ENCODE measurements at regions not wholly inside any gene's neighbourhood (a gene's known extent, or its start where the extent isn't known, plus 50 kb on each side); places are given as distances from the start of the nearest gene placed in this dataset.

GRCh38 chr16:54489225-54490111 is 202.9 kb upstream of the IRX3 start:
- Histone ChIP-seq H3K4me3 (no peak overlapping the region), H3K36me3 (no peaks in the 10 kb centered on the region), H3K27me3 (no peaks in the 10 kb centered on the region), H3K27ac (no peak overlapping the region), H3K9me3 (no peaks in the 10 kb centered on the region), H3K4me1 (peaks cover 3% of the 10 kb centered on the region)
- TF ChIP-seq POLR2AphosphoS5 (IDR thresholded peaks at IDR 0.05) (no peak), EP300 (IDR thresholded peaks at IDR 0.05) (no peak), POLR2A (IDR thresholded peaks at IDR 0.05) (no peak)
- TF ChIP-seq, protein P1, sequence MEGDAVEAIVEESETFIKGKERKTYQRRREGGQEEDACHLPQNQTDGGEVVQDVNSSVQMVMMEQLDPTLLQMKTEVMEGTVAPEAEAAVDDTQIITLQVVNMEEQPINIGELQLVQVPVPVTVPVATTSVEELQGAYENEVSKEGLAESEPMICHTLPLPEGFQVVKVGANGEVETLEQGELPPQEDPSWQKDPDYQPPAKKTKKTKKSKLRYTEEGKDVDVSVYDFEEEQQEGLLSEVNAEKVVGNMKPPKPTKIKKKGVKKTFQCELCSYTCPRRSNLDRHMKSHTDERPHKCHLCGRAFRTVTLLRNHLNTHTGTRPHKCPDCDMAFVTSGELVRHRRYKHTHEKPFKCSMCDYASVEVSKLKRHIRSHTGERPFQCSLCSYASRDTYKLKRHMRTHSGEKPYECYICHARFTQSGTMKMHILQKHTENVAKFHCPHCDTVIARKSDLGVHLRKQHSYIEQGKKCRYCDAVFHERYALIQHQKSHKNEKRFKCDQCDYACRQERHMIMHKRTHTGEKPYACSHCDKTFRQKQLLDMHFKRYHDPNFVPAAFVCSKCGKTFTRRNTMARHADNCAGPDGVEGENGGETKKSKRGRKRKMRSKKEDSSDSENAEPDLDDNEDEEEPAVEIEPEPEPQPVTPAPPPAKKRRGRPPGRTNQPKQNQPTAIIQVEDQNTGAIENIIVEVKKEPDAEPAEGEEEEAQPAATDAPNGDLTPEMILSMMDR (IDR thresholded peaks at IDR 0.05), result no peak
- WGBS, result 78% methylated on average over 11 of the region's 11 CpGs
- DNase-seq (ENCODE audit: low spot score in 2 of 2), result no peak

GRCh38 chr16:54488729-54489128 is 202.1 kb upstream of the IRX3 start:
- no peak for DNase-seq (ENCODE audit: low spot score in 2 of 2)
- no peaks in the 10 kb centered on the region for H3K27me3 ChIP-seq
- H3K9me3 ChIP-seq, result no peaks in the 10 kb centered on the region
- H3K27ac ChIP-seq, result no peak overlapping the region
- H3K4me3 ChIP-seq, result no peak overlapping the region
- peaks cover 3% of the 10 kb centered on the region for H3K4me1 ChIP-seq
- no peaks in the 10 kb centered on the region for H3K36me3 ChIP-seq
- TF ChIP-seq EP300 (IDR thresholded peaks at IDR 0.05) (no peak), POLR2A (IDR thresholded peaks at IDR 0.05) (no peak), POLR2AphosphoS5 (IDR thresholded peaks at IDR 0.05) (no peak)
- TF ChIP-seq, protein P1 (IDR thresholded peaks at IDR 0.05), result no peak
- 64% methylated on average over 3 of the region's 3 CpGs for WGBS

GRCh38 chr16:54487933-54488332 is 201.3 kb upstream of the IRX3 start:
- H3K4me3 ChIP-seq, result no peak overlapping the region
- peaks cover 3% of the 10 kb centered on the region for H3K4me1 ChIP-seq
- TF ChIP-seq EP300 (IDR thresholded peaks at IDR 0.05) (no peak), POLR2A (IDR thresholded peaks at IDR 0.05) (no peak), POLR2AphosphoS5 (IDR thresholded peaks at IDR 0.05) (no peak)
- TF ChIP-seq, protein P1 (IDR thresholded peaks at IDR 0.05), result no peak
- H3K36me3 ChIP-seq, result no peaks in the 10 kb centered on the region
- no peak overlapping the region for H3K27ac ChIP-seq
- H3K9me3 ChIP-seq, result no peaks in the 10 kb centered on the region
- 59% methylated on average over 3 of the region's 3 CpGs for WGBS
- DNase-seq (ENCODE audit: low spot score in 2 of 2), result no peak
- no peaks in the 10 kb centered on the region for H3K27me3 ChIP-seq

GRCh38 chr16:54484700-54485099 is 198.1 kb upstream of the IRX3 start:
- no peaks in the 10 kb centered on the region for H3K9me3 ChIP-seq
- H3K4me1 ChIP-seq, result peaks cover 3% of the 10 kb centered on the region
- no peaks in the 10 kb centered on the region for H3K36me3 ChIP-seq
- DNase-seq (ENCODE audit: low spot score in 2 of 2), result no peak
- TF ChIP-seq, protein P1 (IDR thresholded peaks at IDR 0.05), result no peak
- TF ChIP-seq POLR2A (IDR thresholded peaks at IDR 0.05), result no peak
- H3K27me3 ChIP-seq, result no peaks in the 10 kb centered on the region
- no peak overlapping the region for H3K4me3 ChIP-seq
- WGBS, result 79% methylated on average over 9 of the region's 9 CpGs
- no peak overlapping the region for H3K27ac ChIP-seq

DNA sequence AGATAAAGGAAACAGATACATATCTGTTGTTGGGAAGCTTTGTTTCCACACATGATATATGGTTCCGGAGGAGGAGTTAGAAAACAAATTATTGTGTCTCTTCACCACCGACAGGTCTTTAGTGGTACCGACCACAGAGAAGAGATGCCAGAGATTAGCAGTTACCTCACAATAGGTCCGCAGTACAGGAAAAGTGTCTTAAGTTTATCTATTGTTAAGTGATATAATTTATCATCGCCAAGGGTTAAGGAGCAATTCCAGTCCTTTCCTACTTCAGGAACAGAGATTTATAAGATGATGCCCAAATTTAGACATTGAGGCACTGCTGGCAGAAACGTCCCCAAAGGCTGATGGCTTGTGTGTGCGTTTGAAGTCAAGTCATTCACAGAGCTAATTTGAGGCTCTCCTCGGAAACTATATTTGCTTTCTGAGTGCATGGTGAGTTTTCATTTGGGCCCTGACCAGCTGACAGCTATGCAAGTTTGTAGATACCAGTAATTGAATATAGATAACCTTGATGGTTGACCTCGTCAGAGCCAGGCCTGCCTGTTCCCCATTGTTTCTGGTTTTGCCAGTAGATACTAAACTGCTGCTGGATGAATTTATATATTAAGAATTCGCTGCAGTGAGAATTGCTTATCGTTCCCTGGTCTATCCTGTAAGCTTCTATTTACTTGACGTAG is 196.4 kb upstream of the IRX3 start:
- TF ChIP-seq POLR2A (IDR thresholded peaks at IDR 0.05), result no peak
- no peak for TF ChIP-seq EP300 (IDR thresholded peaks at IDR 0.05)
- TF ChIP-seq, protein P1 (IDR thresholded peaks at IDR 0.05), result no peak
- no peak for TF ChIP-seq POLR2AphosphoS5 (IDR thresholded peaks at IDR 0.05)
- no peak for DNase-seq (ENCODE audit: low spot score in 2 of 2)
- Histone ChIP-seq H3K4me3 (no peak overlapping the region), H3K27me3 (no peaks in the 10 kb centered on the region), H3K9me3 (no peaks in the 10 kb centered on the region), H3K27ac (no peak overlapping the region), H3K4me1 (peaks cover 3% of the 10 kb centered on the region), H3K36me3 (no peaks in the 10 kb centered on the region)
- WGBS, result 83% methylated on average over 12 of the region's 12 CpGs

Data from suprapubic skin (tissue), 4 donors.